Gastroesophageal sphincter (tissue), 3 donors: ENCODE measurements at regions not wholly inside any gene's neighbourhood (a gene's known extent, or its start where the extent isn't known, plus 50 kb on each side); places are given as distances from the start of the nearest gene placed in this dataset.

Experiments used
- CTCF ChIP-seq, 4 experiments: fragments of 200-600 bp in 2 of 4; fragments of 450-650 bp in 2 of 4; sonication (generic) in 1 of 4; IDR thresholded peaks; one replicate each; pipeline ENCODE4 v1.5.1; 2017 to 2019; ENCODE audit warnings: antibody characterized with exemption in 4 of 4, mild to moderate bottlenecking in 2 of 4, moderate library complexity in 2 of 4
- EP300 ChIP-seq: sonication (generic); formaldehyde crosslinking; IDR thresholded peaks from one replicate; pipeline ENCODE4 v1.6.1; 2017; ENCODE audit warnings: antibody characterized with exemption, mild to moderate bottlenecking
- POLR2A ChIP-seq, 2 donors: fragments of 450-650 bp; IDR thresholded peaks; one replicate each; pipeline ENCODE4 v1.6.1; 2017; ENCODE audit warnings: antibody characterized with exemption in 2 of 2, mild to moderate bottlenecking in 2 of 2, moderate library complexity in 1 of 2

DNA sequence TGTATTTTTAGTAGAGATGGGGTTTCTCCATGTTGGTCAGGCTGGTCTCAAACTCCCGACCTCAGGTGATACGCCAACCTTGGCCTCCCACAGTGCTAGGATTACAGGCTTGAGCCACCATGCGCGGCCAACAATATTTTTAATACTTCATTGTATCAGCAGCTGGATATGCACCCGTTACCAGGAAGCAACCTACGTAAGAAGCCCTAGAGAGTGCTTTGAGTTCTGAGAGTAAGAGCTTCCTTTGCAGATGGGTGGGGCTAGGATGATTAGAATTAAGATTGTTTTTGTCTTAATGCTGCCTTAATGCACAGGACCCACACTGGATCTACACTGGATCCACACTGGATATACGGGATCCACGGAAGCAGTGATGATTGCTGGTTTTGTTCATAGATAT is 123.9 kb upstream of the ABCA1 start:
- TF ChIP-seq CTCF (IDR thresholded peaks at IDR 0.05) (no peak), POLR2A (IDR thresholded peaks at IDR 0.05) (no peak), EP300 (no peak)
